ENCODE measurements at regions not wholly inside any gene's neighbourhood (a gene's known extent, or its start where the extent isn't known, plus 50 kb on each side); places are given as distances from the start of the nearest gene placed in this dataset.

DNA sequence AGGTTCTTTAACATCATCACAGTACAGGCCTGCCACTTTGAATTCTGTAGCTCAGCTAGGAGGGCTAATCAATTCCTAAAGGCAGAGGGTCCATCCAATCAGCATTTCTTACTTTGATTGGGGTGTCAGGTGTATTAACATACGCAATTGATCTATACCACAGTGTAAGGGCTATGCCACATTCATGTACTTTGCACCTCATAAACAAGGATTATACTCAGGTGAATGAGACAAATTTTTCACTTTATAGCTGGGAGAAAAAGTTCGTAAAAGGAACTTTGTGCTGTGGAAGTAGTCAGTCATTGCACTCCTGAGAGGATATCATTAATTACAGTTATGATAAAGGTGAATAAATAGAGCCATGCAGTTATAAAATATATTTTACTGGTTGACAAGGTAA is 119.9 kb upstream of the AHR start:
- Histone ChIP-seq H3K36me3 (ENCODE audit: control insufficient read depth in 2 of 2, insufficient read depth in 2 of 2, low read length in 1 of 2) (no peaks in the 10 kb centered on the region), H3K4me1 (ENCODE audit: control insufficient read depth, insufficient read depth, low read length) (no peaks in the 10 kb centered on the region), H3K27ac (ENCODE audit: control insufficient read depth, insufficient read depth) (no peak overlapping the region), H3K9ac (ENCODE audit: control insufficient read depth, insufficient read depth, low read length) (no peak overlapping the region), H4K20me1 (ENCODE audit: control insufficient read depth, insufficient read depth) (no peaks in the 10 kb centered on the region), H3K4me2 (ENCODE audit: control insufficient read depth, insufficient read depth) (no peak overlapping the region), H2AFZ (ENCODE audit: control insufficient read depth, low read depth, low read length) (no peak overlapping the region), H3K9me3 (replicated peaks; ENCODE audit: control insufficient read depth, insufficient read depth, low read length) (no peaks in the 10 kb centered on the region), H3K79me2 (ENCODE audit: control insufficient read depth, insufficient read depth, low read length) (no peaks in the 10 kb centered on the region), H3K27me3 (replicated peaks in 1 of 2; ENCODE audit: control insufficient read depth in 2 of 2, insufficient read depth in 2 of 2, low read length in 1 of 2) (no peaks in the 10 kb centered on the region; a peak in 2 of 4 replicates), H3K4me3 (no peak overlapping the region)
- ATAC-seq: no peak
- TF ChIP-seq ZNF217 (IDR thresholded peaks at IDR 0.05) (no peak), SUZ12 (IDR thresholded peaks at IDR 0.05; ENCODE audit: unreplicated experiment) (no peak), TARDBP (IDR thresholded peaks at IDR 0.05; ENCODE audit: borderline replicate concordance) (no peak), TCF3 (IDR thresholded peaks at IDR 0.05; ENCODE audit: borderline replicate concordance, insufficient read depth, low read depth, low read length) (no peak), BACH1 (IDR thresholded peaks at IDR 0.05; ENCODE audit: borderline replicate concordance) (no peak), POLR2AphosphoS5 (IDR thresholded peaks at IDR 0.05; ENCODE audit: low read length) (no peak), HDGF (IDR thresholded peaks at IDR 0.05) (no peak), NRF1 (conservative IDR thresholded peaks at IDR 0.05; ENCODE audit: low read depth, low read length) (no peak)
- TF ChIP-seq, protein P1, sequence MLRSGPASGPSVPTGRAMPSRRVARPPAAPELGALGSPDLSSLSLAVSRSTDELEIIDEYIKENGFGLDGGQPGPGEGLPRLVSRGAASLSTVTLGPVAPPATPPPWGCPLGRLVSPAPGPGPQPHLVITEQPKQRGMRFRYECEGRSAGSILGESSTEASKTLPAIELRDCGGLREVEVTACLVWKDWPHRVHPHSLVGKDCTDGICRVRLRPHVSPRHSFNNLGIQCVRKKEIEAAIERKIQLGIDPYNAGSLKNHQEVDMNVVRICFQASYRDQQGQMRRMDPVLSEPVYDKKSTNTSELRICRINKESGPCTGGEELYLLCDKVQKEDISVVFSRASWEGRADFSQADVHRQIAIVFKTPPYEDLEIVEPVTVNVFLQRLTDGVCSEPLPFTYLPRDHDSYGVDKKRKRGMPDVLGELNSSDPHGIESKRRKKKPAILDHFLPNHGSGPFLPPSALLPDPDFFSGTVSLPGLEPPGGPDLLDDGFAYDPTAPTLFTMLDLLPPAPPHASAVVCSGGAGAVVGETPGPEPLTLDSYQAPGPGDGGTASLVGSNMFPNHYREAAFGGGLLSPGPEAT (IDR thresholded peaks at IDR 0.05; ENCODE audit: low read depth): no peak
- FAIRE-seq: no peak
- ChIA-PET CTCF (interaction anchor here (0.6 to 2.0 kb wide), 2 partner anchors 94 to 123 kb away, joined by 3 to 5 read pairs; no protein-coding TSS in a partner anchor), SMC1A (ENCODE audit: uncharacterized antibody, unreplicated experiment) (interaction anchor here (0.9 to 1.8 kb wide), 7 partner anchors 9 to 170 kb away, joined by 3 to 5 read pairs (median 3); no protein-coding TSS in a partner anchor), RAD21 (ENCODE audit: unreplicated experiment) (no interaction called here), POLR2A (no interaction called here)
- DNase-seq (ENCODE audit: low read depth, low spot score): no peak
- no TSS peak for BruUV-seq (replicated peaks)
- 87% methylated on average over 2 of the region's 2 CpGs for WGBS (ENCODE audit: insufficient coverage, insufficient replicate concordance, low lambda C conversion rate, missing lambda C conversion rate)
- intact Hi-C loops (cut with micrococcal nuclease; ENCODE audit: unreplicated experiment): no loop called here
- in situ Hi-C loops (cut with MboI): no loop called here
